GM18517 (cell line): ENCODE measurements at regions not wholly inside any gene's neighbourhood (a gene's known extent, or its start where the extent isn't known, plus 50 kb on each side); places are given as distances from the start of the nearest gene placed in this dataset.
A peak's percentile ranks its signal among the peaks of the same experiment; 100 is the strongest.

ENCODE experiments used
- ATAC-seq: cut with Tn5 transposase; IDR thresholded peaks from one replicate; pipeline ENCODE4 v1.9.1; 2021; ENCODE audit warnings: mild to moderate bottlenecking, moderate library complexity; ENCODE audit not compliant: unreplicated experiment

- ATAC-seq: no peak
Observed at GRCh38 chr6:51511081-51511480, 576.3 kb downstream of the PKHD1 start.

GRCh38 chr6:51513891-51514747 lies 573.3 kb downstream of the PKHD1 start:
- ATAC-seq: no peak

DNA sequence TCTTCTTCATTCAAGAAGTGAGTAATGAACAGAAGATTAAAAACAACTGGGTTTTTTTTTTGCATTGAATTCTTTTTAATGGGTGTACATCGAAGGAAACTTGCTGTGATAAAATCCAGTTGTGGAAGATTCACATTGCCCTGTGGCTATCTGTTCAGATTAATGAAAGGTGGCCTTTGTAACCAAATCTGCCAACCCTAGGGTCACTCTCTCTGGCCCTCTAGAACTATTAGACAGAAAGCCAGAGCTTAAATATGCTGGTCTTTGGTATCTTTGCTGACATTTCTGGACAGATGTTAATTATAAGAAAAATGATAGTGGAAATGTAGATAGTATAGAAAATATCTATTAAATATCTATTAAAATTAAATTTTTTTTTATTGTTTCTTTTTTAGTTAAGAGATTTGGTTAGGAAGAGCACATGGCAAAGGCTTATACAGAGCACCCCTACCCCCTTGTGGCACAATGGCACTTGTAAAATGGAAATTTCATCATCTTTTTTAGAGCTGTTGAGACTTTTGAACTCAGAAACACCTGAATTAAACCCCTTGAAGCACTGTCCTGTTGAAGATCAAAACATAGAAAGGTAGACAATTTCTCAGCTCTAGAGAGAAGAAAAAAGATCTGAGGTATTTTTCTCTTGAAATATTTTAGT lies 572.5 kb downstream of the PKHD1 start:
- no peak for ATAC-seq

DNA sequence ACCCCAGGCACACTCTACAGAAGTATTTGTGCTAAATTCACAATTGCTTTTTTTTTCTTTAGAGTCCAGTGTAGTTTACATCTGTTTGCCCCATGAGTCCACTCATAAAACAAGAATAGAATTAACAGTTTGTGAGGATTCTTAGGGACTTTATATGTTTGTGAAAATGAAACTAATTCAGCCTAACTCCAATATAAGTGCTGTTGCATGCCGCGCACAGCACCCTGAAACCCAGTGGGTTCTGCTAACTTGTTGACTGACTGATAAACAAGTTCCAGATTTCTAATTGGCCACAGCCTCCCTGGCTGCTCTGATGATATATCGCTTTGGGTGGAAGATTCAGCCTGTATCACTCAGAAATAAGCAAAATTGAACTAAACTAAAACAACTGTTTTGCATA lies 561.4 kb downstream of the PKHD1 start:
- ATAC-seq: no peak

DNA sequence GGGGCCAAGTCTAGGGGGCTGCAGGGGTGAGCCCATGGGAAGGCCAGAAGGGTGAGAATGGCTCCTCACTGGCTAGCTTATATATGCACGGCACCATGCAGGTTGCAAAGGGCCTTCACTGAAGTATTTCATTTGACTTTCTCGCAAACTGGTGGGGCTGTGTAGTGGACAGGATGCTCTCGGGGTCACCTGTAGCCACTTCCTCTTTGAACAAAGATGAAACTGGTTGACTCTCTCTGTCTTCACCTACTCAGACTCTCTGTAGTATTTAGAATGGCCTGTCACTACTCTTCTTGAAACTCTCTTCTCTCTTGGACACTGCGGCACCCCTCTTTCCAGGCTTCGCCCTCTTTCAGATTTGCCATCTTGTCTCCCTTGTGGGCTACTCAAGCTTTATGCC lies 560.5 kb downstream of the PKHD1 start:
- no peak for ATAC-seq

DNA sequence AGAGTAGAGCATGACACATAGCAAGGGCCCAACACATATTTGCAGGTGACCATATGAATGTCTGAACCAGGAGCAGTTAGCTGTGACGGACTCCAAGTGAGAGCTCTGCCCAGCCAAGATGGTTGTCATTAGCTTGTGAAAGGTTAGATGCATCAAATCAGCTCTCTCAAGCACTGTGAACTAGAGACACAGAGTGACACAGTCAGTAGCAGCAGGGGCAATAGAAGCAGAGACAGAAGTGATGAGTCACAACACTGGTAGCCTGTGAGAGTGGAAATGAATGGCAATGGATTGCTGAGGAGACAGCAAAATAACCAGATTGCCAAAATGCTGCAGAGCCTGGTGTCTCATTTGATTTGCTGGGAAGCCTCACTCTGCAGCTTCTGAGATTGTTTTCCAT lies 558.9 kb downstream of the PKHD1 start:
- ATAC-seq: no peak

GRCh38 chr6:51529240-51529639 lies 558.2 kb downstream of the PKHD1 start:
- no peak for ATAC-seq

DNA sequence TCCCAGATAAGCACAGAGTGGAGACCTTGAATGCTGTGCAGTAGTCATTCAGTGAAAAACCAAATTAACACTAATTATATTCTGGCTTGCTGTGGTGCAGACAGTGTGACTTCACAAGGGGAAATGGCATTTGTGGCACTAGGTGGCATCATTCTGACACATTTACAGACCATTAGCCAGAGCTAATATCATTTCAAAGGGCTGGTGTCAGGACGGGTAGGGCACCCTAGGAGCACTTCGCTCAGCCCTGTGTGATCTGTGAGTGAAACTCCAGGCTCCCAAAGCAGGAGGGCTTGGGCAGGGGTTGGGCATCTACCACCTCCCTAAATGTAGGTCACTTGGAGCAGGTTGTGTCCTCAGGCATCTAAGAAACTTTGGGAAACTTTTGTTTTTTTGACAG lies 555.8 kb downstream of the PKHD1 start:
- no peak for ATAC-seq

- ATAC-seq: no peak
Observed at GRCh38 chr6:51533962-51534361, 553.5 kb downstream of the PKHD1 start.

GRCh38 chr6:51535327-51535726 lies 552.1 kb downstream of the PKHD1 start:
- ATAC-seq: no peak

DNA sequence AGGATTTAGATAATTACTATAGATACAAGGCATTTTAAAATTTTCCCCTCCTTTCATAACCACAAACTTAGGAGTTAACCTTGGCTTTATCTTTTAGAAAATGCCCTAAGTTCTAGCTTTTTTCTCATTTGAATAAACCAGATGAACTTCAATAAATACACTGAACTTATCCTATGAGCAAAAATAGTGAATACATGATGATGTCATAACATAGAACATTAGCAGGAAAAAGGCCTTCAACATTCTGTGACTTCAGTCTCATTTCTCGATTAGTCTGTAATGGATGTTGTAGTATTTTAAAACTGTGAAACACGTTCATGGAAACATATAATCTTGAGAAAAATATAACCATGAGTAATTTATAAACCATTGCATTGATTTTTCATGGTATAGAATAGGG lies 550.7 kb downstream of the PKHD1 start:
- no peak for ATAC-seq

GRCh38 chr6:51541847-51542246 lies 545.6 kb downstream of the PKHD1 start:
- no peak for ATAC-seq

GRCh38 chr6:51542475-51542874 lies 544.9 kb downstream of the PKHD1 start:
- no peak for ATAC-seq

DNA sequence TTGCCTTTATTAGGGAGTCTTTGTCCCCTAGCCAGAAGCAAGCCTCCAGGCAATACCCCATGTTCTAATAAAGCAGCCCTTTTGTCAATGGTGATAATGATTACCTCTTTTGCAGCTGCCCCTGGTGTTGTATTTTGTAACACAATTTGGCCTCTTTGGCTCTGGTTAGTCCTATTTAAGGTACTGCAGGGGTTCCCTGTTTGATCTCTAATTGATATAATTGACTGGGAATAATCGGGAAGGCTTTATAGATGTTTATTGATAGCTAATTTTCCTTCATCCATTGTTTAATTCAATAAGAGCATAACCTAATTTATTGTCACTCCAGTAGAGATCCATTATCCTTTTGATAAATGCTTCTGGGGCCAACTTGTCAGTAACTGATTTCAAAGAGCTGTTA lies 537.2 kb downstream of the PKHD1 start:
- no peak for ATAC-seq

GRCh38 chr6:51552435-51552834 lies 535.0 kb downstream of the PKHD1 start:
- ATAC-seq: no peak

DNA sequence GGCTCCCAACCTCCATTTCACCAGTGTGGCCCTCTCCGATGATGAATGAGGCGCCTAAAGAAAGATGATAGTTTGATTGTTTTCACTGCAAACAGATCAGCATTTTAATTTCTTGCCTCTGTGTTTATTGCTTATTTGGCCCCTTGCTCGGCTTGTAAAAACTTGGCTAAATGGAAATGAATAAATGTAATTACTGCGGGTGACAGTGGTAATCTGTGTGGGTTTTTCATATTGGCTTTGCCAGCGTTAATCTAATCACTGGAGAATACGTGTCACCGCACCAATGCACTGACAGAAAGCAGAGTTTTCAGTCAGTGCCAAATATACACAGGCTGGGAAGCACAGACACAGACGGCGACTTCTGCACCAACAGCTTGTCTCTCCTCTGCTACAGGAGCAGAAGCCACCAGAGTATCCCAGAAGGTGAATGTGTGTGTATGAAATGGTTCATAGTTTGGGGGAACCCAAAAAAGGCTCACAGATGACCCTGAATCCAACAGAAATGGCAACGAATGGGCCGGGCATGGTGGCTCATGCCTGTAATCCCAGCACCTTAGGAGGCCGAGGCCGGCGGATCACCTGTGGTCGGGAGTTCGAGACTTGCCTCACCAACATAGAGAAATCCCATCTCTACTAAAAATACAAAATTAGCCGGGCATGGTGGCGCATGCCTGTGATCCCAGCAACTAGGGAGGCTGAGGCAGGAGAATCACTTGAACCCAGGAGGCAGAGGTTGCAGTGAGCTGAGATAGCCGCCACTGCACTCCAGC lies 534.0 kb downstream of the PKHD1 start:
- no peak for ATAC-seq

GRCh38 chr6:51554029-51554428 lies 533.4 kb downstream of the PKHD1 start:
- ATAC-seq: no peak

DNA sequence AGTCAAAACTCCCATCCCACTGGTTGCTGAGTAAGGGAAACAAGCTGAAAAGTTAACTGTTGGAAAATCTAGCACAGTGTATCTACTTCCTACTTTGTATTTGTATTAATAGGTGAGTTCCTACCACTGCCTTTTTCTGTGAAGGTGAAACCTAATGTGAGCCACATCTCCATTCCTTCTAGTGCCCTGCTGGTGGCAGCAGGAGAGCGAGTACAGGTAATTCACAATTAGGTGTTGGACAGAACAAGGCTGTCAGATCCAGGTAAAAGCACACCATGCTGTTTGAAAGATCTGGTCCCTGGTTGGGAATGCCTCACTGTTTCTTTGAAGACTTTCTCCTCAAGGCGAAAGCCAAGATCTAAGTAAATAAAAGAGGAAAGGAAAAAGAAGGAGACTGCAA lies 528.4 kb downstream of the PKHD1 start:
- ATAC-seq: no peak

DNA sequence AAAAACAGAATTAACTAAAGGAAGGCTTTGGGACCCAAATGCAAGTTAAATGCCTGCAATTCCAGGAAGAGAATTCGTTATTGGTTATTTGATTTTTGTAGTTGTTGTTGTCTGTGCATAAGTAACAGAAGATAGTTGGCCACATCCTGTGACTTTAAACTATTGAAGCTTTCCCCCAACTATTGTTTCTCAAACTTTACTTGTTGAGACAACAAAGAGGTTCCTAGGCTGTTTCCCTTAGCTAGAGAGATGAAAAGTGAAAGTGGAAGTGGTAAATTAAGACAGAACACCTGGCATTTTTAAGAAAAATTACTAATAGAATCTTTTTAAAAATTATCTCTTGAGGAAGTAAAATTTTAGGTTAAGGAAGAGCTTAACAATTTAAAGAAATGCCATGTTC lies 525.2 kb downstream of the PKHD1 start:
- ATAC-seq: peak; percentile 95
